ENCODE measurements at regions not wholly inside any gene's neighbourhood (a gene's known extent, or its start where the extent isn't known, plus 50 kb on each side); places are given as distances from the start of the nearest gene placed in this dataset.

- TF ChIP-seq ZNF430 (CRISPR knock-in tag; IDR thresholded peaks at IDR 0.05): no peak
- TF ChIP-seq EP300 (IDR thresholded peaks at IDR 0.05; ENCODE audit: low read depth in 2 of 2, low read length in 2 of 2): no peak
- TF ChIP-seq EP300 (CRISPR knock-in tag; IDR thresholded peaks at IDR 0.05; ENCODE audit: borderline replicate concordance): no peak
- no peak for TF ChIP-seq MAX (IDR thresholded peaks at IDR 0.05)
- TF ChIP-seq ZNF543 (CRISPR knock-in tag; IDR thresholded peaks at IDR 0.05): no peak
- TF ChIP-seq MYNN (CRISPR knock-in tag; IDR thresholded peaks at IDR 0.05; ENCODE audit: low read depth): no peak
- no peak for TF ChIP-seq ZNF879 (CRISPR knock-in tag; IDR thresholded peaks at IDR 0.05)
- TF ChIP-seq ZNF276 (CRISPR knock-in tag; IDR thresholded peaks at IDR 0.05; ENCODE audit: low read depth): no peak
- TF ChIP-seq ZNF331 (CRISPR knock-in tag; IDR thresholded peaks at IDR 0.05): no peak
- TF ChIP-seq CTCF (CRISPR knock-in tag; IDR thresholded peaks at IDR 0.05): no peak
- no peak for TF ChIP-seq KDM5B (CRISPR knock-in tag; IDR thresholded peaks at IDR 0.05; ENCODE audit: borderline replicate concordance)
- TF ChIP-seq CREBL2 (CRISPR knock-in tag; IDR thresholded peaks at IDR 0.05; ENCODE audit: borderline replicate concordance): no peak
Observed at GRCh38 chr21:35332841-35333426, 283.8 kb upstream of the RUNX1 start.

All from HepG2 (cell line).